ENCODE measurements at regions not wholly inside any gene's neighbourhood (a gene's known extent, or its start where the extent isn't known, plus 50 kb on each side); places are given as distances from the start of the nearest gene placed in this dataset.

DNA sequence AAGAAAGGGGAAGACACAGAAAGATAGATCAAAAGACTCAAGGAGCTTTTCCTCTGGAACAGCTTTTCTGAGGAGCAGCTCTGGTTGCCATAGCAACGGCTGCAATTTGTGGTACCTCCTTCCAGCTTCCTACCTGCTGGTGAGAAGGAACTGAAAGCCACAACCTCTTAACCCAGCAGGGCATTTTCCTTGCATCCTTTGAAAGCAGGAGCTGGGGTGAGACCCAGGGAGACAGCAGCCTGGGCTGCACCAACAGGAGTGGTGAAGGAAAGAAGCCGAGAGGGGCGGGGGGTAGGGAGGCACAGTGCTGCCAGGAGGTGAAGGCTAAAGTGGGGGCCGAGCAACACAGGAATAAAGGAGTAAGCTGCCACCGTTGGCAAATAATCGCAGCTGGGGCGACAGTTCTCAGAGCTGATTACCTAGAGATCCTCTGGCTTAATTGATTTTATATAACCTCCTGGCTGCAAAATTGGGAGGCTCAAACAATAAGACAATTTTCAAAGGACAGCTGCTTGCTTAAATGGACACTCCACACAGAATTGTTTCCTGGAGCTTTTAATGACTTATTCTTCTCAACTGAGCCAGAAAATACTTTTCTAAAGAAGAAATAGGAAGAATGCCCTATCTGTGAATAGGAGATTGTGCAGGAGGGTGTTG is 129.4 kb downstream of the RPAP3 start:
- TF ChIP-seq ELF4 (IDR thresholded peaks at IDR 0.05) (no peak), SUZ12 (IDR thresholded peaks at IDR 0.05) (no peak), FOXA1 (IDR thresholded peaks at IDR 0.05) (no peak), SP1 (IDR thresholded peaks at IDR 0.05) (no peak), FOXM1 (IDR thresholded peaks at IDR 0.05; ENCODE audit: borderline replicate concordance) (no peak)

Measured in HEK293T (cell line).